ENCODE measurements at regions not wholly inside any gene's neighbourhood (a gene's known extent, or its start where the extent isn't known, plus 50 kb on each side); places are given as distances from the start of the nearest gene placed in this dataset.

GRCh38 chr18:46346213-46346612 is 242.0 kb downstream of the HAUS1 start:
- Histone ChIP-seq H3K27me3 (replicated peaks; ENCODE audit: control insufficient read depth, insufficient read depth, low read length, poor library complexity, severe bottlenecking) (no peaks in the 10 kb centered on the region), H3K9me3 (ENCODE audit: control insufficient read depth, low read length) (no peaks in the 10 kb centered on the region), H3K36me3 (ENCODE audit: control insufficient read depth, insufficient read depth, low read length) (no peaks in the 10 kb centered on the region), H3K4me1 (ENCODE audit: control insufficient read depth, insufficient read depth, low read length, poor library complexity, severe bottlenecking) (peaks cover 21% of the 10 kb centered on the region), H3K4me3 (ENCODE audit: insufficient read depth, low read depth, low read length, poor library complexity, severe bottlenecking) (no peak overlapping the region), H3K27ac (ENCODE audit: insufficient read depth, low read length, poor library complexity, severe bottlenecking) (no peak overlapping the region)
- DNase-seq: no peak

GRCh38 chr18:46346896-46347630 is 242.9 kb downstream of the HAUS1 start:
- DNase-seq: no peak
- H3K27me3 ChIP-seq (replicated peaks; ENCODE audit: control insufficient read depth, insufficient read depth, low read length, poor library complexity, severe bottlenecking): no peaks in the 10 kb centered on the region
- H3K9me3 ChIP-seq (ENCODE audit: control insufficient read depth, low read length): no peaks in the 10 kb centered on the region

GRCh38 chr18:46350598-46351159 is 246.5 kb downstream of the HAUS1 start:
- no peaks in the 10 kb centered on the region for H3K9me3 ChIP-seq (ENCODE audit: control insufficient read depth, low read length)
- no peak overlapping the region for H3K4me3 ChIP-seq (ENCODE audit: insufficient read depth, low read depth, low read length, poor library complexity, severe bottlenecking)
- no peak for DNase-seq
- H3K27me3 ChIP-seq (replicated peaks; ENCODE audit: control insufficient read depth, insufficient read depth, low read length, poor library complexity, severe bottlenecking): no peaks in the 10 kb centered on the region
- no peaks in the 10 kb centered on the region for H3K36me3 ChIP-seq (ENCODE audit: control insufficient read depth, insufficient read depth, low read length)
- no peak overlapping the region for H3K27ac ChIP-seq (ENCODE audit: insufficient read depth, low read length, poor library complexity, severe bottlenecking)
- no peaks in the 10 kb centered on the region for H3K4me1 ChIP-seq (ENCODE audit: control insufficient read depth, insufficient read depth, low read length, poor library complexity, severe bottlenecking)

More at GRCh38 chr18:46346896-46347630, 242.9 kb downstream of the HAUS1 start:
- Histone ChIP-seq H3K36me3 (ENCODE audit: control insufficient read depth, insufficient read depth, low read length) (no peaks in the 10 kb centered on the region), H3K4me3 (ENCODE audit: insufficient read depth, low read depth, low read length, poor library complexity, severe bottlenecking) (no peak overlapping the region), H3K27ac (ENCODE audit: insufficient read depth, low read length, poor library complexity, severe bottlenecking) (no peak overlapping the region), H3K4me1 (ENCODE audit: control insufficient read depth, insufficient read depth, low read length, poor library complexity, severe bottlenecking) (peaks cover 21% of the 10 kb centered on the region)

- Histone ChIP-seq H3K27me3 (replicated peaks; ENCODE audit: control insufficient read depth, insufficient read depth, low read length, poor library complexity, severe bottlenecking) (no peaks in the 10 kb centered on the region), H3K4me1 (ENCODE audit: control insufficient read depth, insufficient read depth, low read length, poor library complexity, severe bottlenecking) (no peaks in the 10 kb centered on the region), H3K27ac (ENCODE audit: insufficient read depth, low read length, poor library complexity, severe bottlenecking) (no peak overlapping the region), H3K36me3 (ENCODE audit: control insufficient read depth, insufficient read depth, low read length) (no peaks in the 10 kb centered on the region), H3K4me3 (ENCODE audit: insufficient read depth, low read depth, low read length, poor library complexity, severe bottlenecking) (no peak overlapping the region), H3K9me3 (ENCODE audit: control insufficient read depth, low read length) (no peaks in the 10 kb centered on the region)
- no peak for DNase-seq
Measured at GRCh38 chr18:46352520-46353250, 248.5 kb downstream of the HAUS1 start.

GRCh38 chr18:46353460-46353859 is 249.3 kb downstream of the HAUS1 start:
- no peak overlapping the region for H3K27ac ChIP-seq (ENCODE audit: insufficient read depth, low read length, poor library complexity, severe bottlenecking)
- DNase-seq: no peak
- no peaks in the 10 kb centered on the region for H3K9me3 ChIP-seq (ENCODE audit: control insufficient read depth, low read length)
- H3K4me3 ChIP-seq (ENCODE audit: insufficient read depth, low read depth, low read length, poor library complexity, severe bottlenecking): no peak overlapping the region
- H3K27me3 ChIP-seq (replicated peaks; ENCODE audit: control insufficient read depth, insufficient read depth, low read length, poor library complexity, severe bottlenecking): no peaks in the 10 kb centered on the region
- H3K4me1 ChIP-seq (ENCODE audit: control insufficient read depth, insufficient read depth, low read length, poor library complexity, severe bottlenecking): no peaks in the 10 kb centered on the region
- no peaks in the 10 kb centered on the region for H3K36me3 ChIP-seq (ENCODE audit: control insufficient read depth, insufficient read depth, low read length)

- Histone ChIP-seq H3K36me3 (ENCODE audit: control insufficient read depth, insufficient read depth, low read length) (no peaks in the 10 kb centered on the region), H3K4me3 (ENCODE audit: insufficient read depth, low read depth, low read length, poor library complexity, severe bottlenecking) (no peak overlapping the region), H3K9me3 (ENCODE audit: control insufficient read depth, low read length) (no peaks in the 10 kb centered on the region), H3K27ac (ENCODE audit: insufficient read depth, low read length, poor library complexity, severe bottlenecking) (no peak overlapping the region), H3K27me3 (replicated peaks; ENCODE audit: control insufficient read depth, insufficient read depth, low read length, poor library complexity, severe bottlenecking) (no peaks in the 10 kb centered on the region), H3K4me1 (ENCODE audit: control insufficient read depth, insufficient read depth, low read length, poor library complexity, severe bottlenecking) (no peaks in the 10 kb centered on the region)
- DNase-seq: no peak
Measured at GRCh38 chr18:46356278-46357033, 252.3 kb downstream of the HAUS1 start.

GRCh38 chr18:46360102-46360699 is 256.0 kb downstream of the HAUS1 start:
- Histone ChIP-seq H3K27ac (ENCODE audit: insufficient read depth, low read length, poor library complexity, severe bottlenecking) (no peak overlapping the region), H3K4me3 (ENCODE audit: insufficient read depth, low read depth, low read length, poor library complexity, severe bottlenecking) (no peak overlapping the region), H3K27me3 (replicated peaks; ENCODE audit: control insufficient read depth, insufficient read depth, low read length, poor library complexity, severe bottlenecking) (no peaks in the 10 kb centered on the region), H3K36me3 (ENCODE audit: control insufficient read depth, insufficient read depth, low read length) (no peaks in the 10 kb centered on the region), H3K9me3 (ENCODE audit: control insufficient read depth, low read length) (no peaks in the 10 kb centered on the region), H3K4me1 (ENCODE audit: control insufficient read depth, insufficient read depth, low read length, poor library complexity, severe bottlenecking) (no peaks in the 10 kb centered on the region)
- DNase-seq: no peak

- H3K9me3 ChIP-seq (ENCODE audit: control insufficient read depth, low read length): no peaks in the 10 kb centered on the region
- no peak for DNase-seq
- H3K27ac ChIP-seq (ENCODE audit: insufficient read depth, low read length, poor library complexity, severe bottlenecking): no peak overlapping the region
- no peaks in the 10 kb centered on the region for H3K36me3 ChIP-seq (ENCODE audit: control insufficient read depth, insufficient read depth, low read length)
- H3K27me3 ChIP-seq (replicated peaks; ENCODE audit: control insufficient read depth, insufficient read depth, low read length, poor library complexity, severe bottlenecking): no peaks in the 10 kb centered on the region
- H3K4me1 ChIP-seq (ENCODE audit: control insufficient read depth, insufficient read depth, low read length, poor library complexity, severe bottlenecking): no peaks in the 10 kb centered on the region
- H3K4me3 ChIP-seq (ENCODE audit: insufficient read depth, low read depth, low read length, poor library complexity, severe bottlenecking): no peak overlapping the region
Measured at GRCh38 chr18:46360866-46361265, 256.7 kb downstream of the HAUS1 start.

- Histone ChIP-seq H3K4me3 (ENCODE audit: insufficient read depth, low read depth, low read length, poor library complexity, severe bottlenecking) (no peak overlapping the region), H3K9me3 (ENCODE audit: control insufficient read depth, low read length) (no peaks in the 10 kb centered on the region), H3K36me3 (ENCODE audit: control insufficient read depth, insufficient read depth, low read length) (no peaks in the 10 kb centered on the region), H3K27me3 (replicated peaks; ENCODE audit: control insufficient read depth, insufficient read depth, low read length, poor library complexity, severe bottlenecking) (no peaks in the 10 kb centered on the region), H3K27ac (ENCODE audit: insufficient read depth, low read length, poor library complexity, severe bottlenecking) (no peak overlapping the region), H3K4me1 (ENCODE audit: control insufficient read depth, insufficient read depth, low read length, poor library complexity, severe bottlenecking) (no peaks in the 10 kb centered on the region)
- no peak for DNase-seq
Measured at GRCh38 chr18:46362533-46362932, 258.3 kb downstream of the HAUS1 start.
